Esophagus (tissue), 2 donors: ENCODE measurements at regions not wholly inside any gene's neighbourhood (a gene's known extent, or its start where the extent isn't known, plus 50 kb on each side); places are given as distances from the start of the nearest gene placed in this dataset.

Experiments
- H3K27ac ChIP-seq, 2 donors: one replicate each; pipeline ENCODE4 v1.5.1; 2013; ENCODE audit warnings: low read depth in 2 of 2, mild to moderate bottlenecking in 2 of 2, inconsistent platforms in 1 of 2, low read length in 1 of 2, moderate library complexity in 1 of 2
- H3K27me3 ChIP-seq, 2 donors: one replicate each; pipeline ENCODE4 v1.6.1; 2013; ENCODE audit warnings: low read length in 2 of 2, control low read depth in 1 of 2, mild to moderate bottlenecking in 1 of 2; ENCODE audit not compliant: insufficient read depth in 2 of 2, control insufficient read depth in 1 of 2
- H3K36me3 ChIP-seq, 2 donors: one replicate each; pipeline ENCODE4 v1.6.1; 2013; ENCODE audit warnings: low read length in 1 of 2; ENCODE audit not compliant: control insufficient read depth in 2 of 2, insufficient read depth in 2 of 2
- H3K4me1 ChIP-seq, 2 donors: one replicate each; pipeline ENCODE4 v1.6.1; 2013; ENCODE audit warnings: low read length in 1 of 2; ENCODE audit not compliant: control insufficient read depth in 2 of 2, insufficient read depth in 2 of 2
- H3K4me3 ChIP-seq, 2 donors: one replicate each; pipeline ENCODE4 v1.5.1; 2013; ENCODE audit warnings: low read length in 2 of 2, mild to moderate bottlenecking in 2 of 2, low read depth in 1 of 2, moderate library complexity in 1 of 2
- H3K9me3 ChIP-seq, 2 donors: one replicate each; pipeline ENCODE4 v1.6.1; 2013; ENCODE audit warnings: mild to moderate bottlenecking in 2 of 2, low read depth in 1 of 2, low read length in 1 of 2, moderate library complexity in 1 of 2; ENCODE audit not compliant: control insufficient read depth in 2 of 2, insufficient read depth in 1 of 2
- WGBS, 2 donors: extraction: QIAGEN DNeasy Blood & Tissue Kit; methylation state at CpG; one replicate each; pipeline ENCODE4 v1.1.7; 2013; 5-methylcytosine and 5-hydroxymethylcytosine counted together
- donor health status: healthy with polysubstance abuse.
- donor health status: Bipolar disorder and iron deficiency.

DNA sequence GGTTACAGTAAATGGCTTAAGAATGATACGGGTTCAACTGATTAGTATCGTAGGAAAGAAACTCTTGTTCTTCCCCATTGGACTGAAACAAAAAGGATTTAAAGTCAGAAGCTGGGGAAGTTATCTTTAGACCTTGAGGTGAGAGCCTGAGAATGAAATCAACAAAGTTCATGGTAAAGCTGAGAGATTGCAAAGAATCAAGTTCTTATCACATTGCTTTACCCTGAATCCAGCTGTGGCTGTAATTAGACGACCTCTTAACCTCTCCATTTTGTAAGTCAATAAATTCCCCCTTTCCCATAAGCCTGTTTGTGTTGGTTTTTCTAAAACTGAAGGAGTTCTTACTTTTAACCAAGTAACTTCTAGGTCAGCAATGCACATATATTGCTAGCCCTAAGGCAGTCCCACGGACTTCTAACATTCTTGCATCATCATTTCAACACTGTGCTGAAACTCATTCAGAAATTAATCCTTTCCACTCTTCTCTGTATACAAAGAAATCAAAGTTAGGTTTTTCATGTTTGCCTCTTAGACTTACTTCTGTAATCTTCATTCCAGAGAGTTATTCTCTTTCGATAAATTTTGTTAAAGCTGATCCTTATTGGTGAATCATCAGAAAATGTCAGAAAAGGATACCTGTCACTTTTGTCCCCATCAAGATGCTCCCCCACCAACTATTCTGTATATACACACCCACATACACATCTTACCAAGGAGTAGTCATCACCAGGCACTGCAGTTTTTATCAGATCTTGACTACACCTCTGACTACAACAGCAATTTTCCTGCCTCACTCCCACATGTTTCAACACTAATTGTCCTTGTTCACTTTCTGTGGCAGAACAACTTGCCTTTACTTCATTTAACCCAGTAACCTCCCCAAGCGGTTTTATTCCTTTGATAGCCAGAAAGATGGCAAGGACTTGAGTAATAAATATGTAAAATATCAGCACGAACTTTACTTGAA is 77.9 kb upstream of the STK26 start:
- no peaks in the 10 kb centered on the region for H3K9me3 ChIP-seq
- H3K4me1 ChIP-seq, result no peaks in the 10 kb centered on the region
- H3K27ac ChIP-seq, result no peak overlapping the region
- H3K4me3 ChIP-seq, result no peak overlapping the region
- H3K27me3 ChIP-seq, result no peaks in the 10 kb centered on the region
- no peaks in the 10 kb centered on the region for H3K36me3 ChIP-seq
- 61 to 68% methylated on average over 7 of the region's 7 CpGs for WGBS, 2 donors

DNA sequence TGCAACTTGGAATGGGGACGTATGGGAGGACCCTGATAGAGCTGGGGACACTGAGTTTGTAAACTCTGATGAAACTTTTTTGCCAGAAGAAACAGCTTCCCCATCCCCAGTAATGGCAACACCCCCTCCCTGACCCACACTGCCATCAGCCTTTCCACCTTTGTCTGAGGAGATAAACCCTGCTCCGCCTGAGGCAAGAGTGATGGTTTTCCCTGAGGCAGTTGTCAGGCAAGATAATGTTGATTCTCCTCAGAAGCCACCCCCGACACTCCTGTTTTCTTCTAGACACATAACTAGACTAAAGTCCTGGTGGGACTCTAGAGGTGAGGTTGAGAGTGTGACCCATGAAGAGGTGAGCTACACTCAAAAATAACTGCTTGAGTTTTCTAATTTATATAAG is 71.9 kb upstream of the STK26 start:
- Histone ChIP-seq H3K27me3 (no peaks in the 10 kb centered on the region), H3K4me1 (no peaks in the 10 kb centered on the region), H3K9me3 (no peaks in the 10 kb centered on the region), H3K27ac (no peak overlapping the region), H3K4me3 (no peak overlapping the region), H3K36me3 (no peaks in the 10 kb centered on the region)
- 57 to 74% methylated on average over 3 of the region's 3 CpGs for WGBS, 2 donors

DNA sequence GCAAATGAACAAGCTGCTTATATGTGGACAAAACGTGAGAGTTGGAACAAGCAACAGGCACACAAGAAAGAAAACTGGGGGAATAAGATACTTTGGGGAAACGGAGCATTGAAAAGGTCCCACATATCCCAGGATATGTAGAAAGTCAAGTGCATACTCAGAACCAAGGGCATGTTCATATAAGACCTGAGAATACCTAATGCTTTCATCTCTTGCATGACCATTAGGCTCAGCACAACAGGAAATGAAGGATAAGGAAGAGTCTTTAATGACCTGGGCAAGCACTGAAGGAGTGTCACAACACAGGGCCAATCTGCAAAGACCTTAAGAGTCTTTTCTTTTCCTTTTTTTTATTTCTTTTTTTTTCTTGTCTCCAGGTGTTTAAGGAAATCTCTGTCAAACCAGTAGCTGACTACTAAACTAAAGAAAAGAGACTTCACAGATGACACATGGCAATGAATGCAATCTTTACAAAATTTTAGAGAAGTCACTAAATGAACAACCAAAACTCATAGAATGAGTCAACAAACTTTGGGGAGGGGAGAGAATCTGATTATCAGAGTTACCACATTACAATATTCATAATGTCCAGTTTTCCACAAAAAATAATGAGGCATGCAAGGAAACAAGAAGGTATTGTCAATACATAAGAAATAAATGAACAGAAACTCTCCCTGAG is 67.9 kb upstream of the STK26 start:
- 61 to 78% methylated on average over 2 of the region's 2 CpGs for WGBS, 2 donors
- no peaks in the 10 kb centered on the region for H3K4me1 ChIP-seq
- no peaks in the 10 kb centered on the region for H3K9me3 ChIP-seq
- H3K4me3 ChIP-seq, result no peak overlapping the region
- H3K27ac ChIP-seq, result no peak overlapping the region
- no peaks in the 10 kb centered on the region for H3K27me3 ChIP-seq
- no peaks in the 10 kb centered on the region for H3K36me3 ChIP-seq

DNA sequence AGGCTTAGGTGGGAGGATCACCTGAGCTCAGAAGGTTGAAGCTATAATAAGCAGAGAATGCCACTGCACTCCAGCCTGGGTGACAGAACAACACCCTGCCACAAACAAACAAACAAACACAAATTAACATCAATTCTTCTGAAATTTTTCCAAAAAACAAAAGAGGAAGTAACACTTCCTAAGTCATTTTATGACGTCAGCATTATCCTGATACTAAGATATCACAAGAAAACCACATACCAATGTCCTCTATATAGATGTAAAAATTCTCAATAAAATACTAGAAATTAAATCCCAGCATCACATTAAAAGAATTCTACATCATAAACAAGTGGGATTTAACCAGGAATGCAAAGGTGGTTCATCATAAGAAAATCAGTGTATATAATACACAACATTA is 64.4 kb upstream of the STK26 start:
- Histone ChIP-seq H3K4me1 (no peaks in the 10 kb centered on the region), H3K9me3 (no peaks in the 10 kb centered on the region), H3K27me3 (no peaks in the 10 kb centered on the region), H3K27ac (no peak overlapping the region), H3K36me3 (no peaks in the 10 kb centered on the region), H3K4me3 (no peak overlapping the region)
- WGBS, 2 donors, result 42 to 74% methylated on average over 1 of the region's 1 CpG

DNA sequence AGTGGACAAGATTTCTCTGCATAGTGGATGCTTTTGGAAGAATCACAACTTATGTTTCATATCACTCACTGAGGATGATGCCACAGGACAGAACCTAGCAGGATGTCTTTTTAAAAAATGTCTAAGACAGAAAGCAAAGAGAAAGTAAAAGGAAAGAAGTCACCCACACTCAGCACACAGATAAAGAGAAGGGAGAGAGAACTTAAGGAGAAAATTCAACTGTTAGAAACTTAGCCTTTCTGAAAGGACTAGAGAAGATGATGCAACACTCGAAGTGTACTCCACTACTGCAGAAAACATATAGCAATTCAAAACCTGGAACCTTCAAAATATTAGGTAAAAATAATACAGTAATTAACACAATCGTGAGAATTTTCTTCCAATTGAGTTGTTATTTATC is 52.8 kb upstream of the STK26 start:
- H3K36me3 ChIP-seq, result no peaks in the 10 kb centered on the region
- peaks cover 0 to 9% of the 10 kb centered on the region in 2 donors for H3K27me3 ChIP-seq
- 55 to 72% methylated on average over 2 of the region's 2 CpGs for WGBS, 2 donors
- H3K27ac ChIP-seq, result no peak overlapping the region
- H3K4me3 ChIP-seq, result no peak overlapping the region
- H3K4me1 ChIP-seq, result no peaks in the 10 kb centered on the region
- no peaks in the 10 kb centered on the region for H3K9me3 ChIP-seq
